GM10266 (cell line): ENCODE measurements at regions not wholly inside any gene's neighbourhood (a gene's known extent, or its start where the extent isn't known, plus 50 kb on each side); places are given as distances from the start of the nearest gene placed in this dataset.

ENCODE experiments used
- DNase-seq: peaks from one replicate; pipeline ENCODE4 v3.0.0; 2012; ENCODE audit errors: extremely low spot score
- CTCF ChIP-seq: IDR thresholded peaks from 2 replicates; pipeline ENCODE4 v1.5.1; 2012; ENCODE audit warnings: mild to moderate bottlenecking, low read depth; ENCODE audit not compliant: control insufficient read depth, insufficient read depth; ENCODE audit errors: missing control alignments

GRCh38 chr6:44620922-44621321 lies 233.4 kb downstream of the CDC5L start:
- no peak for TF ChIP-seq CTCF

GRCh38 chr6:44621846-44622245 lies 234.3 kb downstream of the CDC5L start:
- DNase-seq: no peak
- TF ChIP-seq CTCF: no peak

More at GRCh38 chr6:44620922-44621321, 233.4 kb downstream of the CDC5L start:
- DNase-seq: no peak

DNA sequence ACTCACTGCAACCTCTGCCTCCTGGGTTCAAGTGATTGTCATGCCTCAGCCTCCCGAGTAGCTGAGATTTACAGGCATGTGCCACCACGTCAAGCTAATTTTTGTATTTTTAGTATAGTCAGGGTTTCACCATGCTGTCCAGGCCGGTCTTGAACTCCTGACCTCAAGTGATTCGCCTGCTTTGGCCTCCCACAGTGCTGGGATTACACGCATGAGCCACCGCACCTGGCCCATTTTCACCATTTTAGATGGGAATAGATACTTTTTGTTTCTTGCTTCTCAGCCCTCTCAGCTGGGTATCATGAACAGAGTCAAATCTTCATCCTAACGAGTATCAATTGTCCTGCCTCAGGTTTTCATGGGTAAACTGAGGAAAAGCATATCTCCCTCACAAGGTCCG lies 235.0 kb downstream of the CDC5L start:
- no peak for TF ChIP-seq CTCF
- DNase-seq: no peak

- TF ChIP-seq CTCF: no peak
These were observed 235.4 kb downstream of the CDC5L start for GRCh38 chr6:44622956-44623355.

GRCh38 chr6:44624226-44624625 lies 236.7 kb downstream of the CDC5L start:
- TF ChIP-seq CTCF: no peak
- DNase-seq: no peak

More at GRCh38 chr6:44622956-44623355, 235.4 kb downstream of the CDC5L start:
- DNase-seq: no peak

DNA sequence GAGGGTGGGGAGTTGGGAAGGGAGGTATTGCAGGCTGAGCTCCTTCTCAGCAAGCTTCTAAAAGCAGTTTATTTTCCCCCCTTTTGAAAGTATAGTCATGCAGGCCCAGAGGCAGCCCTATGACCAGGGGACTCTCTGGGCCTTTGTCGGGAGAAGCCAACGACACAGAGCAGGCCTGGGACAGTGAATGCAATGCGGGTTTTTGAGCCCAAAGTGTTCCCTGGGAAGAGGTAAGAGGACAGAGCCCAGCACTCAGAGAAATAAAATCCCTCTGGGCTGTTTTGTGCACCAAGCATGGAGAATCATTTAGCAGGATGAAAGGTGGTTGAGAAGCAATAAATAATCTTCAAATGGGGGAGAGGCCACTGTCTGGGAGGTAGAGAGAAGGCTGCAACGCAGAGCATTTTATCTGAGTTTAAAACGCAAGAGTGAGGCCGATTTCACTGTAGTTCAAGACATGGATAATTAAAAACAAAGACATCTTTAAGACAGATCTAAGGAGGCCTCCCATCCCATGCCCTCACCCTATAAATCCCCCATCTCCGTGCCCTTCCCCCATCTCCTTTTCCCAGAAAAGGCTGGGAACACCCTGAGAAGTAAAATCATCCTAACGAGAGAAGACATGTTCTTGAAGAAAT lies 237.5 kb downstream of the CDC5L start:
- no peak for DNase-seq
- no peak for TF ChIP-seq CTCF

GRCh38 chr6:44625996-44626395 lies 238.5 kb downstream of the CDC5L start:
- no peak for TF ChIP-seq CTCF
- no peak for DNase-seq
